Vagina (tissue), 2 donors: ENCODE measurements at regions not wholly inside any gene's neighbourhood (a gene's known extent, or its start where the extent isn't known, plus 50 kb on each side); places are given as distances from the start of the nearest gene placed in this dataset.

ENCODE experiments used
- POLR2A ChIP-seq, 2 donors: fragments of 450-650 bp; IDR thresholded peaks; one replicate each; pipeline ENCODE4 v1.6.1; 2017; ENCODE audit warnings: antibody characterized with exemption in 2 of 2, mild to moderate bottlenecking in 2 of 2, moderate library complexity in 2 of 2
- POLR2AphosphoS5 ChIP-seq, 2 donors: sonication (generic); formaldehyde crosslinking; IDR thresholded peaks; one replicate each; pipeline ENCODE4 v1.9.0; 2017; ENCODE audit warnings: antibody characterized with exemption in 2 of 2, mild to moderate bottlenecking in 2 of 2, low read depth in 1 of 2; ENCODE audit not compliant: insufficient read depth in 1 of 2
- TF ChIP-seq, protein P1 (sequence below), 3 experiments: fragments of 450-650 bp in 2 of 3; fragments of 200-600 bp in 1 of 3; sonication (generic) in 1 of 3; IDR thresholded peaks; one replicate each; pipeline ENCODE4 v1.5.1; 2017 to 2019; ENCODE audit warnings: antibody characterized with exemption in 3 of 3, mild to moderate bottlenecking in 2 of 3, moderate library complexity in 2 of 3

DNA sequence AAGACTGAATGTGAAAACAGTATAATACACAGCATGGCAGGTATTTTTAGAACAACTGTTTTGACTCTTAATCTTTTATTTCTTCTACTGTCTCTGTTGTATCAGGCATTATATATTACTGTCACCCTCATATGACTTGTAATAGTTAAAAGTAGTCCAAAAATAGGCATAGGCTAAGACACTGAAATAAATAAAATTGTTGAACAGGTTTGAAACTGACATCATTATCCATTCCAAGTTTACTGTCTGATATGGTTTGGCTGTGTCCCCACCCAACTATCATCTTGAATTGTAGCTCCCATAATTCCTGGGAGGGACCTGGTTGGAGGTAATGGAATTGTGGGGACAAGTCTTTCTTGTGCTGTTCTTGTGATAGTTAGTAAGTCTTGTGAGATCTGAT is 91.4 kb upstream of the CDH19 start:
- TF ChIP-seq, protein P1, sequence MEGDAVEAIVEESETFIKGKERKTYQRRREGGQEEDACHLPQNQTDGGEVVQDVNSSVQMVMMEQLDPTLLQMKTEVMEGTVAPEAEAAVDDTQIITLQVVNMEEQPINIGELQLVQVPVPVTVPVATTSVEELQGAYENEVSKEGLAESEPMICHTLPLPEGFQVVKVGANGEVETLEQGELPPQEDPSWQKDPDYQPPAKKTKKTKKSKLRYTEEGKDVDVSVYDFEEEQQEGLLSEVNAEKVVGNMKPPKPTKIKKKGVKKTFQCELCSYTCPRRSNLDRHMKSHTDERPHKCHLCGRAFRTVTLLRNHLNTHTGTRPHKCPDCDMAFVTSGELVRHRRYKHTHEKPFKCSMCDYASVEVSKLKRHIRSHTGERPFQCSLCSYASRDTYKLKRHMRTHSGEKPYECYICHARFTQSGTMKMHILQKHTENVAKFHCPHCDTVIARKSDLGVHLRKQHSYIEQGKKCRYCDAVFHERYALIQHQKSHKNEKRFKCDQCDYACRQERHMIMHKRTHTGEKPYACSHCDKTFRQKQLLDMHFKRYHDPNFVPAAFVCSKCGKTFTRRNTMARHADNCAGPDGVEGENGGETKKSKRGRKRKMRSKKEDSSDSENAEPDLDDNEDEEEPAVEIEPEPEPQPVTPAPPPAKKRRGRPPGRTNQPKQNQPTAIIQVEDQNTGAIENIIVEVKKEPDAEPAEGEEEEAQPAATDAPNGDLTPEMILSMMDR (IDR thresholded peaks at IDR 0.05) = no peak
- TF ChIP-seq POLR2A (IDR thresholded peaks at IDR 0.05) = no peak
- no peak for TF ChIP-seq POLR2AphosphoS5 (IDR thresholded peaks at IDR 0.05; ENCODE audit: insufficient read depth in 1 of 2, low read depth in 1 of 2)
